HepG2 (cell line): ENCODE measurements at regions not wholly inside any gene's neighbourhood (a gene's known extent, or its start where the extent isn't known, plus 50 kb on each side); places are given as distances from the start of the nearest gene placed in this dataset.

Source experiments
- ARNTL ChIP-seq: sonication (generic); formaldehyde crosslinking; IDR thresholded peaks from 2 replicates; pipeline ENCODE4 v1.4.0; 2020; ENCODE audit warnings: mild to moderate bottlenecking, missing genetic modification reagents
- ATRX ChIP-seq: sonication (generic); formaldehyde crosslinking; IDR thresholded peaks from 2 replicates; pipeline ENCODE4 v1.4.0; 2020; ENCODE audit warnings: missing genetic modification reagents, borderline replicate concordance
- EHMT2 ChIP-seq: fragments of 200-600 bp; sonication (generic); IDR thresholded peaks from 2 replicates; pipeline ENCODE4 v1.7.0; 2017; ENCODE audit warnings: antibody characterized with exemption, low read depth, low read length, borderline replicate concordance
- HES4 ChIP-seq: sonication (generic); formaldehyde crosslinking; IDR thresholded peaks from 2 replicates; pipeline ENCODE4 v1.9.0; 2021; ENCODE audit warnings: mild to moderate bottlenecking, missing genetic modification reagents, borderline replicate concordance
- HMGXB4 ChIP-seq, 2 experiments: sonication (generic) in 1 of 2; formaldehyde crosslinking in 1 of 2; IDR thresholded peaks; 2 replicates each; pipeline versions ENCODE4 v1.4.0 to v1.6.1; 2018 to 2020; ENCODE audit warnings: missing genetic modification reagents in 2 of 2, borderline replicate concordance in 1 of 2, low read depth in 1 of 2, mild to moderate bottlenecking in 1 of 2, missing biosample characterization in 1 of 2
- KMT2A ChIP-seq: sonication (generic); formaldehyde crosslinking; IDR thresholded peaks from 2 replicates; pipeline ENCODE4 v1.4.0; 2020; ENCODE audit warnings: missing genetic modification reagents
- NCOA1 ChIP-seq: sonication (generic); formaldehyde crosslinking; IDR thresholded peaks from 2 replicates; pipeline ENCODE4 v1.9.0; 2021; ENCODE audit warnings: missing genetic modification reagents
- REST ChIP-seq, 2 experiments: IDR thresholded peaks; 2 replicates each; pipeline ENCODE4 v1.6.1; 2011 to 2012; ENCODE audit warnings: low read length in 2 of 2, borderline replicate concordance in 1 of 2, low read depth in 1 of 2, mild to moderate bottlenecking in 1 of 2, moderate library complexity in 1 of 2
- SAFB2 ChIP-seq: sonication (generic); formaldehyde crosslinking; IDR thresholded peaks from 2 replicates; pipeline ENCODE4 v1.5.1; 2020; ENCODE audit warnings: missing genetic modification reagents, low read depth, mild to moderate bottlenecking, borderline replicate concordance
- SRF ChIP-seq: IDR thresholded peaks from 2 replicates; pipeline ENCODE4 v1.6.1; 2011; ENCODE audit warnings: mild to moderate bottlenecking, low read depth, low read length, moderate library complexity
- TRAFD1 ChIP-seq: sonication (generic); formaldehyde crosslinking; IDR thresholded peaks from 2 replicates; pipeline ENCODE4 v1.5.1; 2020; ENCODE audit warnings: missing genetic modification reagents, mild to moderate bottlenecking, borderline replicate concordance
- ZBTB3 ChIP-seq: sonication (generic); formaldehyde crosslinking; IDR thresholded peaks from 2 replicates; pipeline ENCODE4 v1.4.0; 2020; ENCODE audit warnings: low read depth, mild to moderate bottlenecking, moderate library complexity, missing genetic modification reagents, borderline replicate concordance
- ZFP82 ChIP-seq: sonication (generic); formaldehyde crosslinking; IDR thresholded peaks from 2 replicates; pipeline ENCODE4 v1.5.1; 2020; ENCODE audit warnings: mild to moderate bottlenecking, missing genetic modification reagents, borderline replicate concordance
- ZHX1 ChIP-seq: sonication (generic); formaldehyde crosslinking; IDR thresholded peaks from 2 replicates; pipeline ENCODE4 v1.8.1; 2022; ENCODE audit warnings: low read depth, mild to moderate bottlenecking, missing genetic modification reagents
- ZNF12 ChIP-seq: sonication (generic); formaldehyde crosslinking; IDR thresholded peaks from 2 replicates; pipeline ENCODE4 v1.5.0; 2020; ENCODE audit warnings: missing genetic modification reagents
- ZNF383 ChIP-seq: sonication (generic); formaldehyde crosslinking; IDR thresholded peaks from 2 replicates; pipeline ENCODE4 v1.4.0; 2020; ENCODE audit warnings: missing genetic modification reagents, mild to moderate bottlenecking, borderline replicate concordance
- ZNF598 ChIP-seq: sonication (generic); formaldehyde crosslinking; IDR thresholded peaks from 2 replicates; pipeline ENCODE4 v1.5.1; 2020; ENCODE audit warnings: mild to moderate bottlenecking, missing genetic modification reagents, borderline replicate concordance

DNA sequence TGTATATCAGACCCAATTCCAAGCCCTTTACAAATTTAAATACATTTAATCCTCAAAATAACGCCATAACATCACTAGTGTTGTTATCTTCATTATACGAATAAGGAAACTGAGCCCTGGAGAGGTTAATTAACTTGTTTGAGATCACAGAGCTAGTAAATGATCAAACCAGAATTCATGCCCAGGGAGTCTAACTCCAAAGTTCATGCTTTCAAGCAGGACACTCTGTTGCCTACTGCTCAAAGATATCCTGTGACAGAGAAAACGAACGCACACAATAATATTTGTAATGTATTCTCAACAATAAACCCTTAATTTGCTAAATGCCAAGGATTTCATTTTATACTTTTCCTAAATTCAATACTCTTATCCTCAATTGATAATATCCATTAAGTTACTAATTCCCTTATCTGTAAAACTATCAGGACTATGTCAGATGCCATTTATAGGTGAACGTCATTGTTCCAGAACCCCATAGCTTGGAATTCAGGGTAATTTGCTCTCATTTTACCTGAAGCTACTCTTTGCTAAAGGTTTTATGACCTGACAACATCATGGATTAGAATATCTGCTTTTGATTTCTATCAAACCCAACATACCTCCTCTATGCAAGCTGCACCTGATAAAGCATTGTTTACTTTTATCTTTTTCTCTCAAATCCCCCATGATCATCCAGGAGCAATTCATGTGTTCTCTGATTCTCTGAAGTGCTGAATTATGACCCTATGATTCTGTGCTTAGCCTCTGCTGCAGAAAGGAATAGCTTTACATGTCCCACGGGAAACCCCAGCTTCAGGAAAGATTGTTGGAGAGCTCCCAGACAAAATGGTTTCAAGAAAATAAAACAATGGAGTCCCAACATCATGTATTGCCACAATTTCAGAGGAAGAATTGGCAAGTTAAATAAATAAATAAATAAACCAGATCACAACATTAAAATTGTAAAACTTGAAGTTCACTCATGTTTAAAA is 150.2 kb upstream of the CDK1 start (continued):
- TF ChIP-seq TRAFD1 (CRISPR knock-in tag), result 0 out of 2 replicates have a peak, but pooled peaks have one; percentile 38
- no peak for TF ChIP-seq HES4 (CRISPR knock-in tag)
- TF ChIP-seq NCOA1 (CRISPR knock-in tag), result no peak
- no peak for TF ChIP-seq ZNF598 (CRISPR knock-in tag)
- no peak for TF ChIP-seq SRF
- no peak for TF ChIP-seq EHMT2
- no peak for TF ChIP-seq HMGXB4 (CRISPR knock-in tag; IDR thresholded peaks at IDR 0.05; ENCODE audit: borderline replicate concordance in 1 of 2, low read depth in 1 of 2)
- TF ChIP-seq ZFP82 (CRISPR knock-in tag), result no peak
- no peak for TF ChIP-seq KMT2A (CRISPR knock-in tag)
- no peak for TF ChIP-seq ATRX
- peak in 1 of 2 experiments; percentile 68; a peak in 2 of 4 replicates for TF ChIP-seq REST (IDR thresholded peaks at IDR 0.05; ENCODE audit: borderline replicate concordance in 1 of 2, low read depth in 1 of 2, low read length in 2 of 2)
- TF ChIP-seq ZBTB3, result no peak
- TF ChIP-seq ZNF12, result no peak
- no peak for TF ChIP-seq ARNTL
- no peak for TF ChIP-seq ZHX1 (CRISPR knock-in tag)
- TF ChIP-seq ZNF383 (CRISPR knock-in tag), result no peak
- TF ChIP-seq SAFB2 (CRISPR knock-in tag), result no peak
